Keratinocyte (primary cell): ENCODE measurements at regions not wholly inside any gene's neighbourhood (a gene's known extent, or its start where the extent isn't known, plus 50 kb on each side); places are given as distances from the start of the nearest gene placed in this dataset.

Source experiments
- DNase-seq: peaks from one replicate; pipeline ENCODE4 v3.0.0-alpha.2; 2011; ENCODE audit warnings: low read depth, missing footprints, low spot score
- FAIRE-seq: peaks from 2 replicates; lab custom pipeline; 2011; peaks lifted over from hg19 to GRCh38; lab: Jason Lieb, UNC
- H2AFZ ChIP-seq: 2 replicates; pipeline ENCODE4 v1.6.0; 2012; ENCODE audit warnings: low read length, control low read depth, inconsistent platforms; ENCODE audit not compliant: control insufficient read depth
- H3K27ac ChIP-seq: 2 replicates; pipeline ENCODE4 v1.5.1; 2011; ENCODE audit warnings: low read length; ENCODE audit not compliant: control insufficient read depth, insufficient read depth
- H3K27me3 ChIP-seq: 3 replicates; pipeline ENCODE4 v1.6.0; 2011; ENCODE audit warnings: low read length; ENCODE audit not compliant: control insufficient read depth, insufficient read depth; ENCODE audit errors: extremely low read depth
- H3K36me3 ChIP-seq, 2 experiments: 2 replicates in 1 of 2; 3 replicates in 1 of 2; pipeline ENCODE4 v1.5.1; 2011; ENCODE audit warnings: low read length in 2 of 2, mild to moderate bottlenecking in 1 of 2; ENCODE audit not compliant: control insufficient read depth in 2 of 2, insufficient read depth in 2 of 2; ENCODE audit errors: extremely low read depth in 1 of 2
- H3K4me1 ChIP-seq: 3 replicates; pipeline ENCODE4 v1.5.1; 2011; ENCODE audit warnings: low read length; ENCODE audit not compliant: control insufficient read depth, insufficient read depth; ENCODE audit errors: extremely low read depth
- H3K4me2 ChIP-seq: 3 replicates; pipeline ENCODE4 v1.6.0; 2011; ENCODE audit warnings: low read depth, low read length; ENCODE audit not compliant: control insufficient read depth, insufficient read depth; ENCODE audit errors: extremely low read depth
- H3K4me3 ChIP-seq, 3 experiments: fragments of 200-600 bp in 1 of 3; sonication (generic) in 1 of 3; 2 replicates in 2 of 3; 3 replicates in 1 of 3; pipeline ENCODE4 v1.5.1; 2011 to 2016; ENCODE audit warnings: low read length in 3 of 3, mild to moderate bottlenecking in 3 of 3, control low read depth in 2 of 3, inconsistent platforms in 1 of 3, low read depth in 1 of 3, mixed read lengths in 1 of 3, mixed run types in 1 of 3, moderate library complexity in 1 of 3; ENCODE audit not compliant: control insufficient read depth in 2 of 3, insufficient read depth in 2 of 3; ENCODE audit errors: extremely low read depth in 1 of 3
- H3K79me2 ChIP-seq: 2 replicates; pipeline ENCODE4 v1.6.0; 2012; ENCODE audit warnings: low read length; ENCODE audit not compliant: control insufficient read depth, insufficient read depth
- H3K9ac ChIP-seq: 3 replicates; pipeline ENCODE4 v1.6.0; 2011; ENCODE audit warnings: low read length; ENCODE audit not compliant: control insufficient read depth, insufficient read depth; ENCODE audit errors: extremely low read depth
- H3K9me1 ChIP-seq: 3 replicates; pipeline ENCODE4 v1.6.0; 2011; ENCODE audit warnings: low read length; ENCODE audit not compliant: control insufficient read depth, insufficient read depth; ENCODE audit errors: extremely low read depth
- H3K9me3 ChIP-seq: 2 replicates; pipeline ENCODE4 v1.5.1; 2012; ENCODE audit warnings: low read depth, low read length; ENCODE audit not compliant: control insufficient read depth
- H4K20me1 ChIP-seq: 3 replicates; pipeline ENCODE4 v1.6.0; 2011; ENCODE audit warnings: low read length; ENCODE audit not compliant: control insufficient read depth, insufficient read depth; ENCODE audit errors: extremely low read depth
- CTCF ChIP-seq, 3 experiments: IDR thresholded peaks in 1 of 3; conservative IDR thresholded peaks in 1 of 3; optimal IDR thresholded peaks in 1 of 3; 2 replicates in 2 of 3; 3 replicates in 1 of 3; pipeline versions ENCODE3 to v1.5.1; 2011; ENCODE audit warnings: low read length in 3 of 3, mild to moderate bottlenecking in 3 of 3, moderate library complexity in 2 of 3, control low read depth in 1 of 3, inconsistent platforms in 1 of 3; ENCODE audit not compliant: insufficient read depth in 2 of 3; ENCODE audit errors: extremely low read depth in 1 of 3
- EZH2 ChIP-seq: IDR thresholded peaks from one replicate; pipeline ENCODE4 v1.6.1; 2012; ENCODE audit warnings: inconsistent platforms, mild to moderate bottlenecking, low read length, moderate library complexity
- dilution Hi-C: fragments of 300-500 bp; cut with MboI; formaldehyde crosslinking; loops from one replicate; pipeline ENCODE4 v1.7.0; 2020; ENCODE audit warnings: low sequenced_read_pairs; ENCODE audit not compliant: extremely low pct_ligation_motif_present

DNA sequence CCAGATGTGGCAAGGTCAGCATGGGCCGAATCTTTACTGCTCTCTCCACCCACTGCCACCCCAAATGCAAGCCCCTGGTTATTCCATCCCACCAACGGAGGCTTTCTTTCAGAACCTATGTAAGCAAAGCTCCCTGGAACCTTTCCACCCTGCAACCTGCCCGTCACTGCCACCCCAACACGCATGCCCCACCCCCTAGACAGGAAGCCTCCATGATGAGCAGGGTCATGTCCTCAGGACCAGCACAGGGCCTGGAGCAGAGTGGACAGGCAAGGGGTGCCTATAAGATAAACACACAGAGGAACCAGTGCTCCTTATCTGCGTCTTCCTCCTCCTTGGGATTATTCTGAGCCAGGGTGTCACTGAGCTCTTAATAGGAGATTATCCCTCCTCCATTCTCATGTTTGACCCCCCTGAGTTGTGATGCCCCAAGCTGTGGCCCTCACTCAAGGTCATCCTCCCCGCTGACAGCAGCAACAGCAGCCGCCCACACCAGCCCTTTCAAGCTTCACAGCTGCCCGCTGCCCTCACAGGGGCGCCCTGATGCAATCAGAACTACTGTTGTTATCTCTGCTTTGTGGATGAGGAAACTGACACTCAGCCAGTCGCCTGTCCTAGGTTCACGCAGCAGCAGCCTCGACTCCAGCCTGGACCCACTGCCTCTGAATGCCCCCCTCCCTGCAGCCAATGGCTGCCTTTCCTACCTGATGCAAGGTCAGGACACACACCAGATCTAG is 647.3 kb downstream of the TBC1D22A start:
- H3K27me3 ChIP-seq: no peaks in the 10 kb centered on the region
- H3K4me2 ChIP-seq: no peak overlapping the region
- dilution Hi-C loops: no loop called here
- H4K20me1 ChIP-seq: no peaks in the 10 kb centered on the region
- H3K27ac ChIP-seq: no peak overlapping the region
- no peak overlapping the region for H3K9ac ChIP-seq
- H3K9me3 ChIP-seq: peaks cover 2% of the 10 kb centered on the region
- H3K4me3 ChIP-seq: no peak overlapping the region
- FAIRE-seq (no peak), DNase-seq (no peak)
- no peaks in the 10 kb centered on the region for H3K4me1 ChIP-seq
- H2AFZ ChIP-seq: no peak overlapping the region
- no peaks in the 10 kb centered on the region for H3K9me1 ChIP-seq
- no peaks in the 10 kb centered on the region for H3K36me3 ChIP-seq
- TF ChIP-seq EZH2 (no peak), CTCF (optimal IDR thresholded peaks at IDR 0.05 in 1 of 3, IDR thresholded peaks at IDR 0.05 in 1 of 3, conservative IDR thresholded peaks at IDR 0.05 in 1 of 3; ENCODE audit: extremely low read depth in 1 of 3, insufficient read depth in 2 of 3, low read length in 3 of 3) (no peak)
- H3K79me2 ChIP-seq: no peaks in the 10 kb centered on the region

DNA sequence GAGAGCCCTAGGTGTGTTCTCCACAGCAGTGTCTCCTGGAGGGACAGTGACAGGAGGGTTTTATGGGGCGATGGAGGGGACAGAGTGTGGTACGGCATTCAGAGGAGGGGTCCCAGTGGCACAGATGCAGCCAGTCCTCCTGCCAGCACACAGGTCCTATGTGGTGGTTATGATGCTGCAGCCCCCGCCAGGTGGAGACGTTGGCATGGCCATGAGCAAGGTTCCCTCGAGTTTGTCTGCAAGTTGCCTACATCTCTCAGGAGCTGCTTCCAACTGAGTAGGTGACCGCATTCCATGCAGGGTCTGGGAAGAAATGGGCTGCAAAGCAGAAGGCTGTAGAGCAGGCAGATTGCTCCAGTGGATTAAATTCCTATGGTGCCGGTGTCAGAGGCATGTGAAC is 646.0 kb downstream of the TBC1D22A start:
- no peak overlapping the region for H3K4me3 ChIP-seq
- H3K79me2 ChIP-seq: no peaks in the 10 kb centered on the region
- H3K9me1 ChIP-seq: no peaks in the 10 kb centered on the region
- H2AFZ ChIP-seq: no peak overlapping the region
- dilution Hi-C loops: no loop called here
- H3K36me3 ChIP-seq: no peaks in the 10 kb centered on the region
- no peak overlapping the region for H3K9ac ChIP-seq
- H3K4me1 ChIP-seq: no peaks in the 10 kb centered on the region
- DNase-seq: no peak
- no peak overlapping the region for H3K27ac ChIP-seq
- TF ChIP-seq CTCF (optimal IDR thresholded peaks at IDR 0.05 in 1 of 3, IDR thresholded peaks at IDR 0.05 in 1 of 3, conservative IDR thresholded peaks at IDR 0.05 in 1 of 3; ENCODE audit: extremely low read depth in 1 of 3, insufficient read depth in 2 of 3, low read length in 3 of 3) (no peak), EZH2 (no peak)
- no peak overlapping the region for H3K4me2 ChIP-seq
- H3K9me3 ChIP-seq: peaks cover 3% of the 10 kb centered on the region
- H4K20me1 ChIP-seq: no peaks in the 10 kb centered on the region
- no peak for FAIRE-seq
- no peaks in the 10 kb centered on the region for H3K27me3 ChIP-seq
